ENCODE measurements at regions not wholly inside any gene's neighbourhood (a gene's known extent, or its start where the extent isn't known, plus 50 kb on each side); places are given as distances from the start of the nearest gene placed in this dataset.

DNA sequence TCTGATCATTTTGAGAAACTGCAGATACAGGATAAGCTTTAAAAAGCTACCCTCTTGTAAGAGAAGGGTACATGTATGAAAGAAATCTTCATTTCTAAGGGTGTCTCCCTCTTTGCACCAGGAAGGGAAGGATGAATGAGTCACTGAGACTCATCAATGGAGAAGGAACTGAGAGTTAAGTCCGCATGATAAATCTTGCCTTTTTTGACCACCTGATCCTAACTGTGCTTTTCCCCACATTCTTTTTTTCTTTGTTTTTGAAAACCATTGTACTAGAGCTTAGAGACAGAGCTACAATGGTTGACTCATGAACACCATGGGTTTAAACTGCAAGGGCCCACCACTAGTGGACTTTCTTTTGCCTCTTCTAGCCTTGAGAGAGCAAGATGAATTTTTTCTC lies 353.0 kb upstream of the RGS17 start:
- no peak for TF ChIP-seq POLR2AphosphoS5 (IDR thresholded peaks at IDR 0.05; ENCODE audit: low read depth, low read length)
- no peak for TF ChIP-seq SIN3A (IDR thresholded peaks at IDR 0.05; ENCODE audit: borderline replicate concordance, insufficient read depth, low read length)

DNA sequence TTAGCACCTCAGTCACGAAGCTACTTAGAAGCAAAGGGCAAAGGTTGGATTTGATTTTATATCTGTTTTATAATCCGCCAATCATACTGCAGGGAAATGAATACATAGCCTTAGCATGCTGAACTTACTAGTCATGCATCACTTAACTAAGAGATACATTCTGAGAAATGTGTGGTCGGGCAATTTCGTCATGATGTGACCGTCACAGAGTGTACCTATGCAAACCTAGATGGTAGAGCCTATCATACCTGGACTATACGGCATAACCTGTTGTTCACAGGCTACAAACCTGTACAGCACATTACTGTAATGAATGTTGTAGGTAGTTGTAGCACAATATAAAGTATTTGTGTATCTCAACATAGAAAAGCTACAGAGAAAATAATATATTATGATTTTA lies 345.2 kb upstream of the RGS17 start:
- no peak for TF ChIP-seq POLR2AphosphoS5 (IDR thresholded peaks at IDR 0.05; ENCODE audit: low read depth, low read length)
- no peak for TF ChIP-seq TAF1 (IDR thresholded peaks at IDR 0.05; ENCODE audit: borderline replicate concordance, insufficient read depth, low read length)
- TF ChIP-seq FOXP2 (optimal IDR thresholded peaks at IDR 0.05; ENCODE audit: borderline replicate concordance, extremely low read depth, extremely low read length, insufficient read depth) = no peak
- TF ChIP-seq, protein P1, sequence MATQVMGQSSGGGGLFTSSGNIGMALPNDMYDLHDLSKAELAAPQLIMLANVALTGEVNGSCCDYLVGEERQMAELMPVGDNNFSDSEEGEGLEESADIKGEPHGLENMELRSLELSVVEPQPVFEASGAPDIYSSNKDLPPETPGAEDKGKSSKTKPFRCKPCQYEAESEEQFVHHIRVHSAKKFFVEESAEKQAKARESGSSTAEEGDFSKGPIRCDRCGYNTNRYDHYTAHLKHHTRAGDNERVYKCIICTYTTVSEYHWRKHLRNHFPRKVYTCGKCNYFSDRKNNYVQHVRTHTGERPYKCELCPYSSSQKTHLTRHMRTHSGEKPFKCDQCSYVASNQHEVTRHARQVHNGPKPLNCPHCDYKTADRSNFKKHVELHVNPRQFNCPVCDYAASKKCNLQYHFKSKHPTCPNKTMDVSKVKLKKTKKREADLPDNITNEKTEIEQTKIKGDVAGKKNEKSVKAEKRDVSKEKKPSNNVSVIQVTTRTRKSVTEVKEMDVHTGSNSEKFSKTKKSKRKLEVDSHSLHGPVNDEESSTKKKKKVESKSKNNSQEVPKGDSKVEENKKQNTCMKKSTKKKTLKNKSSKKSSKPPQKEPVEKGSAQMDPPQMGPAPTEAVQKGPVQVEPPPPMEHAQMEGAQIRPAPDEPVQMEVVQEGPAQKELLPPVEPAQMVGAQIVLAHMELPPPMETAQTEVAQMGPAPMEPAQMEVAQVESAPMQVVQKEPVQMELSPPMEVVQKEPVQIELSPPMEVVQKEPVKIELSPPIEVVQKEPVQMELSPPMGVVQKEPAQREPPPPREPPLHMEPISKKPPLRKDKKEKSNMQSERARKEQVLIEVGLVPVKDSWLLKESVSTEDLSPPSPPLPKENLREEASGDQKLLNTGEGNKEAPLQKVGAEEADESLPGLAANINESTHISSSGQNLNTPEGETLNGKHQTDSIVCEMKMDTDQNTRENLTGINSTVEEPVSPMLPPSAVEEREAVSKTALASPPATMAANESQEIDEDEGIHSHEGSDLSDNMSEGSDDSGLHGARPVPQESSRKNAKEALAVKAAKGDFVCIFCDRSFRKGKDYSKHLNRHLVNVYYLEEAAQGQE (IDR thresholded peaks at IDR 0.05; ENCODE audit: insufficient read depth in 1 of 2, low read depth in 2 of 2, low read length in 2 of 2) = no peak
- TF ChIP-seq SIN3A (IDR thresholded peaks at IDR 0.05; ENCODE audit: borderline replicate concordance, insufficient read depth, low read length) = no peak

DNA sequence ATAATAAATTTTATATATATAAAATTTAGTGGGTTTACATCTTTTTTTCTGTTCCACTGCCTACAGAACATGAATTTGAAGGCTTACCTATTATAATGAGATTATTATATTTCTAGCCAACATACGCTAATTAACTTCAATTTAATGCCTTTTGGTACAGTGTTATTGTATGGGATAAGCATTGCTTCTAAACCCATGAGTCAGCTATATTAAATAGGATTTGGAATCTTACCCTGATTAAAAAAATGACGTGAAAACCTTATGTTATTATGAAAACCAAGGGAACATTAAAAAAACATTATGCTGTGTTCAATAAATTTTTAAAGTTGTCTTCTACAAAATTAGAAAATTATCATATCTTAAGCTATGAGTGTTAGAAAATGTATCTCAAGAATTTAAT lies 334.0 kb upstream of the RGS17 start:
- TF ChIP-seq, protein P1 (IDR thresholded peaks at IDR 0.05; ENCODE audit: insufficient read depth in 1 of 2, low read depth in 2 of 2, low read length in 2 of 2) = no peak
- TF ChIP-seq SIN3A (IDR thresholded peaks at IDR 0.05; ENCODE audit: borderline replicate concordance, insufficient read depth, low read length) = no peak
- no peak for TF ChIP-seq FOXP2 (optimal IDR thresholded peaks at IDR 0.05; ENCODE audit: borderline replicate concordance, extremely low read depth, extremely low read length, insufficient read depth)
- TF ChIP-seq POLR2AphosphoS5 (IDR thresholded peaks at IDR 0.05; ENCODE audit: low read depth, low read length) = no peak
- TF ChIP-seq TAF1 (IDR thresholded peaks at IDR 0.05; ENCODE audit: borderline replicate concordance, insufficient read depth, low read length) = no peak

DNA sequence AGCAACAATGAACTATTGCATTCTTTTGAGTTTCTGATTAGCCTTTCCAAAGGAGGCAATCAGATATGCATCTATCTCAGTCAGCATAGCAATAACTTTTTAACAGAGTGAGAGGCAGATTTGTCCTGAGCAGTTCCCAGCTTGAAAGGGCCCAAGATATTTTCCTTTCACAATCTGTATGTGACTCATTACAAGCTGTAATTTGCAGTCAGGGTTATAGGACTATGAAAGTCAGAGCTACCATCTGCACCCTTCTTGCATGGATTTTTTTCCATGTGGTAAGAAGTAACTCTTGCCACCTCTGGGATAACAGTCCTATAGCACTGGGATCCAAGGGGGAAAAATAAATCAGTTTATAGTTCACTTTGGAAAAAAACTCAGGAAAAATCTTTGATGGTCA lies 318.2 kb upstream of the RGS17 start:
- TF ChIP-seq POLR2AphosphoS5 (IDR thresholded peaks at IDR 0.05; ENCODE audit: low read depth, low read length) (no peak), SIN3A (IDR thresholded peaks at IDR 0.05; ENCODE audit: borderline replicate concordance, insufficient read depth, low read length) (no peak), FOXP2 (optimal IDR thresholded peaks at IDR 0.05; ENCODE audit: borderline replicate concordance, extremely low read depth, extremely low read length, insufficient read depth) (no peak), TAF1 (IDR thresholded peaks at IDR 0.05; ENCODE audit: borderline replicate concordance, insufficient read depth, low read length) (no peak)
- TF ChIP-seq, protein P1 (IDR thresholded peaks at IDR 0.05; ENCODE audit: insufficient read depth in 1 of 2, low read depth in 2 of 2, low read length in 2 of 2) = no peak

DNA sequence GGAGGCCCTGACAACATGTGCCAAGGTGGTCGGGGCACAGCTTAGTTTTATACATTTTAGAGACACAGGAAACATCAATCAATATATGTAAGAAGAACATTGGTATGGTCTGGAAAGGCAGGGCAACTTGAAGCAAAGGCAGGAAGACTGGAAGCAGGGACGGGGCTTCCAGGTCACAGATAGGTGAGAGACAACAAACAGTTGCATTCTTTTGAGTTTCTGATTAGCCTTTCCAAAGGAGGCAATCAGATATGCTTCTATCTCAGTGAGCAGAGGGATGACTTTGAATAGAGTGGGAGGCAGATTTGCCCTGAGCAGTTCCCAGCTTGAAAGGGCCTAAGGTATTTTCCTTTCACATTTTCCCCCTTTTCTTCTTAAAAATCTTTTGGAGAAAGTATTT lies 311.0 kb upstream of the RGS17 start:
- TF ChIP-seq, protein P1 (IDR thresholded peaks at IDR 0.05; ENCODE audit: insufficient read depth in 1 of 2, low read depth in 2 of 2, low read length in 2 of 2) = no peak
- TF ChIP-seq SIN3A (IDR thresholded peaks at IDR 0.05; ENCODE audit: borderline replicate concordance, insufficient read depth, low read length) (no peak), POLR2AphosphoS5 (IDR thresholded peaks at IDR 0.05; ENCODE audit: low read depth, low read length) (no peak), FOXP2 (optimal IDR thresholded peaks at IDR 0.05; ENCODE audit: borderline replicate concordance, extremely low read depth, extremely low read length, insufficient read depth) (no peak), TAF1 (IDR thresholded peaks at IDR 0.05; ENCODE audit: borderline replicate concordance, insufficient read depth, low read length) (no peak)

Measured in PFSK-1 (cell line).